GM04503 (cell line): ENCODE measurements at regions not wholly inside any gene's neighbourhood (a gene's known extent, or its start where the extent isn't known, plus 50 kb on each side); places are given as distances from the start of the nearest gene placed in this dataset.

Source experiments
- DNase-seq: peaks from one replicate; pipeline ENCODE4 v3.0.0-alpha.2; 2012; ENCODE audit warnings: low read depth

DNA sequence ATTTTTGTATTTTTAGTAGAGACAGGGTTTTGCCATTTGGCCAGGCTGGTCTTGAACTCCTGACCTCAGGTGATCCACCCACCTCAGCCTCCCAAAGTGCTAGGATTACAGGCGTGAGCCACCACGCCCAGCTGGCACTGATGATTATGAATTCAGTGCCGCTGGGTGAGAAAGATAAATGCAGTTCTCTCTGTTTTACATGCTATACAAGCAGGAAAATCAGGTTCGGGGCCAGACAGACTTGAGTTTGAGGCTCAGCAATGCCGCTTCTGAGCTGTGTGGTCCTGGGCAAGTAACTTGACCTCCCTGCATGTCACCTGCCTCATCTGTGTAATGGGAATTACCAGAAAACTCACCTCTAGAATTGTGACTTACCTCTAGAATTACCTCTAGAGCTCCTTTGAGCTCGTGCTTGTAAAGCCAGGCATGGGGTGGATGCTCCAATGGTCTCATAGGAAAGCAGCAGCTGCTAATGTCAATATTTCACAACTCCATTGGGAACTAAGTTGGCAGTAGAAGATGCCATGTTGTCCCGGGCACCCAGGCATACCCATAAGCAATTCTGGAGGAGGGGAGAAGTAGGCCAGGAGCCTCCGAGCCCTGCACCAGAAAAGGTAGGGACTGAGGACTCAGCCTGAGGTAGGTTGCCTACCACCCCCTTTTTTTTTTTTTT lies 119.8 kb upstream of the SLC25A33 start:
- DNase-seq = no peak

DNA sequence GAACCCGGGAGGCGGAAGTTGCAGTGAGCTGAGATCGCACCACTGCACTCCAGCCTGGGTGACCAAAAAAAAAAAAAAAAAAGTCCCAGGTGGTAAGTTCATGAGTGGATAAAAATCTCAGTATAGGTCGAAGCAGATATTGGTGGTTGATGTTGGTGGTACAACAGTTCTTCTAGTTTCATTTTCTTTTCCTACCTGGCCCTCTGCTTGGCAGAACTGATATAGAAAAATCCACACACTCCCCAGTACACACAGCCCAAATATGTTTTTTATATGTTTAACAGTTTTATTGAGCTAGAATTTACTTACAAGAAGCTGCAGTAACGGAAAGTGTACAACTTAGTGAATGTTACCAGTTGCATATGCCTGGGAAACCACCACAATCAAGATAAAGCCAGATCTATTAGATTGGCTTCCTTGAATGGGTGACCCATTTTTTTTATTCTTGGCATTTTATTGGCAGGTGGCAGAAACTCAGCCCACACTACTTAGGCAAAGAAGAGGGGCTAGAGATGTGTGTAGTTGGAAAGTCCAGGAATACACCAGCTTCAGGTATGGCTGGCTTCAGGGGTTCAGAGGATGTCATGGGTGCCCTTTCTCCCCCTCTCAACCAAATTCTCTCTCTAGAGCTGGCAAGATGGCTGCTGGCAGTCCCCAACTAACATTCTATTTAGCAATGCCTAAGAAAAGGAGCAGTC lies 118.3 kb upstream of the SLC25A33 start:
- DNase-seq = no peak

DNA sequence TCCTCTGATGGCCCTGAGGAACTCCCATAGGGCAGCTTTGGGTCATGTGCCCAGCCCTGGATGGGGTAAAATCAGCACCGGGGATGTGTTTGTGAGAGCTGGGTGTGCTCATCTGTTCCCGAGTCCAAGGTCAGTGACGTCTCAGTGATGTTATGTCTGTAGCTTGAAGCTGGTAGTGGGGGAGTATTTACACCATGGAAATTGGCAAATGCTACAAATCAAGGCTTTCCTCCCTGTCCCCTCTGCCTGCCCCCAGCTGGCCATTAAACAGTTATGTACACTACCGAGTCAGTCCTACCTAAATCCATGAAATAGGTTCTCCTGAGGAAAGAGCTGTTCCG lies 117.8 kb upstream of the SLC25A33 start:
- DNase-seq = no peak

- no peak for DNase-seq
These were observed 116.9 kb upstream of the SLC25A33 start for GRCh38 chr1:9422321-9422720.

DNA sequence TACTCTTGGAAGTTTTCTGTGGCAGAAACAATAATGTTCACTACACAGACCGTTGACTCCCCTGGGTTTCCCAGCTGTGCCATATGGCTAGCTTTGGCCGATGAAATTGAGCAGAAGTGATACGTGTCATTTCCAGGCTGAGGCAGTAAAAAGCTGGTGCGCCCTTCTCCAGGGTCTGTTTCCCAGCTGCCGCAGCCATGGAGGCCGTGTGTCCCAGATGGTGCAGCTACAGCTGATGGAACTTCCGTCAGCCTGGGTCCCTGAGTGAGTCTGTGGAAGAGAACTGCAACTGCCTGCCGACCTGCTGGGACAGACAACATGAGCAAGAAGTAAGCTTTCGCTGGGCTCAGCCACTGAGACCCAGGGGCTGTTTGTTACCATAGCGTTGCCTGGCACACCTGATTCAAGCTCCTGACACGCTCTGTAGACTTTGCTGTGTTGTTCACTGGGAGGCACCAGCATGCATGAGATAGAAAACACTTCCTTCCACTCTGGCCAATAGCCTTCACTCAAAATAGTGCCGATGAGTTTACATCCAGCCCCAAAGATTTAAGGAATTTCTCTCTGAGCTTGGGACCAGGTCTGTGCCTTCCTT lies 116.3 kb upstream of the SLC25A33 start:
- DNase-seq = no peak

DNA sequence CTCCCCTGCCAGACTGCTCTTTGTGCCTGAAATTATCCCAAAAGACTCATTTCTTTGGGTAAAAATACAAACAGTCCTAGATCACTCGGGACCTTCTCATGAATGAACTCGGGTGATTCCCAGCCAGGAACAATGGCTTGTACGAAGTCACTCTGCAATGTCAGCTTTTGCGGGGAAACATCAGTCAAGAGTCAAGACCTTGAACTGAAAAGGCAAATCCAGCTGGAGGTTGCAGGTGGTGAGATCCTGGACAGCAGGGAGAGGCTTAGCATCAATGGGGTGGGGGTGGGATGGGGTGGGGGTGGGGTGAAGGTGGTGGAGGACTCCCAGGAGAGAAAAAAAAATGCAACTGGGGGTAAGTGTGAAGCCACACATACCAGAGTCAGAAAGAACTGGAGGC lies 115.0 kb upstream of the SLC25A33 start:
- DNase-seq = no peak

DNA sequence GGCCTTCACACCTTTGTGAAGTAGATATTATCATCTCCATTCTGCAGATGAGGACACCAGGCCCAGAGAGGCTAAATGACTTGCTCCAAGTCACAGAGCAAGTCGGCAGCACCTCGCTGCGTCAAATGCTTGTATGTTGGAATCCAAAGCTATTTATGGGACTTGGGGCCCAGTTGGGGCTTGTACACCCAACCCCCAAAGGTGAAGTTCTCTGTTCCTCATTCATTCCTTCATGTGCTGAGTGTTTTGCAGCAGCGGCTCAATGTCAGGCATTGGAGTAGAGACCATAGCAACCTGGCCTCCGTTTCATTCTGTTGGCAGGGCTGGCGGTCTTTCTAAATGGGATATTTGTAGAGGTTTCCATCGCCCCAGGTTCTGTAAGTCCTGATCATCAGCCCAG lies 113.4 kb upstream of the SLC25A33 start:
- no peak for DNase-seq

DNA sequence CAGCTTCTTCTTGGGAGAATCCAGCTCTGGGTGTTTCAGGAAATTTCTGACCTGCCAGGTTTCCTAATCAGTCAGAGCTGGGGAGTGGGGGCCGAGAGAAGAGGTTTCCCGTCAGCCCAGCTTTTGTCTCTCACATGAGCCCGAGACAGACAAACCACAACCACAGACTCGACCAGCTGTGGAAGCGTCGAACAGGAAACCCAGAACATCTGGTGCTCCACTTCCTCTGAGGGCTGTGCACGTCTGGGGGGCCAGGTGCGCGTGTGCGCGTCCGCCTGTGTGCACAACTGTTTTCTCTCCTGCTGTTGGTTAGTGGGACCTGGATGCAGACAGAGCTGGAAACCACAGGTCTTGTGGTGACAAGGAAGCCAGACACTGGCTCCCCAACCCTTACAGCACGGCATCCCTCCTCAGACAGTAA lies 113.0 kb upstream of the SLC25A33 start:
- DNase-seq = no peak

DNA sequence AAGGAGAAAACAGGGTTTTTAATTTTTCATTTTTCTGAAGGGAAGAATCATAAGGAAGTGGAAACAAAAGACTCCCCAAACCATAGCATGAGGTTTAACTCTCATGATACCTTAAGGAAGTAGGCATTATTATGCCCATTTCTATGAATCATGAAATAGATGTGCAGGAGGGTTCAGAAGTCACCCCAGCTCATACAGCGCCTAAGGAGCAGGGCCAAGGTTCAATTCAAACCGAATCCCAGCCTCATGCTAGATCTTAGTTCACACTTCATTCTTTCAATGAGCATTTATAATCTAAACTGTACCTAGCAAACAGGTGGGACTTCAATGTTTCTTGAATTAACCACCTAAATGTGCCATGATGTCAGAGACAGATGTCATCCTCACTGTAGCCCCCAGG lies 111.9 kb upstream of the SLC25A33 start:
- DNase-seq = no peak

DNA sequence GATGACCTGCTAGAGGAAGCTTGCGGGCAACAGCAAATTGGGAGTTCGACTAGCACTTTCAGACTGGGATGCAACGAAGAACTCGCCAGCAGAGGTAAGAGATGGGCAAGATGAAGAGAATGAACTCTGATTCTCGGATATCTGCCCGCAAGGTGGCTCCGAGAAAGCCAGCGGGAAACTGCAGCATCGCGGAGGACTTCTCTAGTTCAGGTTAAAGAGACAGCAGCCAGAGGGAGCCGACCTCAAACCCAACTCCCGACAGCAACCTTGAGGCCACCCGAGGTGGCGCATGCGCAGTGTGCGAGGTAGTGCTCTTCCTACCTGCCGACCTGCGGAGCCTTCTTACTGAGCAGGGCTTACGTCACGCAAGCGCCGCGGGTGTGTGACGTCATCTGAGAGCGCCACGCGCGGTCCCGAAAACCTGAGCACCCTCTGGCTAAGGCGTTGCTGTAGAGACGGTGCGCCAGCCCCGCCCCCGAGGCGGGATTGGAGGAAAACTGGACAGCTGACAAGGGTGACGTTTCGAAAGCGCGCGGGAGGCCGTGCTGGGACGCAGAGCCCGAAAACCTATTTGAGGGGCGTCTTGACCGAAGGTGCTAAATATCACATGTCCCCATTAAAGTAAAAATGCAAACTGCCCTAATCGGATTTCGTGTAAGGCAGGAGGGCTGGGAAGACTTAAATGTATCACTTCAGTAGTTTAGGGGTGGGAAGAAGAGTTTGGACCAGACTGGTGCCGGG lies 110.5 kb upstream of the SLC25A33 start:
- peak; percentile 84 for DNase-seq

GRCh38 chr1:9429342-9429711 lies 109.9 kb upstream of the SLC25A33 start:
- no peak for DNase-seq

- DNase-seq = no peak
These were observed 104.8 kb upstream of the SLC25A33 start for GRCh38 chr1:9434247-9435152.

- no peak for DNase-seq
These were observed 104.1 kb upstream of the SLC25A33 start for GRCh38 chr1:9435153-9435636.

DNA sequence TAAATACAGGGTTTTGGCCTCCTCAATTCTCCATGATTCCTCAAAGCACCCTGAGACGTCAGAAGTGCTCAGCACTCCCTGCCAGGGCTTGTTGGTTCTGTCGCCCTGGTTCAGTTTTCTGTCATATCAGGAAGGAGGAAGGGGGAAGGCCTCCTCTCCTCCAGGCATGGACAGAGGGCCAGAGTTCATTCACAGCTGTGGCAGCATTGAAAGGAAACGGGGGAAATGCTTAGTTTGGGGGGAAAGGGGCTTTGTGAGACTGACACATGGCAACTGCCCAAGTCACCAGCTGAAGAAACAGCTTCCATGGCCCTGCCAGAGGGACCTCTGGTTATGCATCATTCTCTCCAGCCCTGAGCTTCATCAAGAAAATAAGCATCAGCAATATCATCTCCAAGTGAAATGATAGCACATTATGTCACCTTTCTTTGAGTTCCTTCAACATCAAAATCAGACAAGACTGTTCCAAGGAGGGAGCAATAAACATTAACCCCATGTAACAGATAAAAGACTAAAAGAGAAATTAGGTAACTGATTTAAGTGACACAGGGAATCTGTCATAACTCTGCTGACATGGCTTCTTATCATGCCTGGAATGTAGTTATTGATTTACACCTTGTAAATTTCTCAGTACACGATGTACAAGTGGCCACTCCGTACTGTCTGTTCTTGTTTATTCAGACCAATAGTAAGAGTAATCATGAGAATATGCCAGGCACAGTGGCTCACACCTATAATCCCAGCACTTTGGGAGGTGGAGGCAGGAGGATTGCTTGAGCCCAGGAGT lies 103.2 kb upstream of the SLC25A33 start:
- no peak for DNase-seq

DNA sequence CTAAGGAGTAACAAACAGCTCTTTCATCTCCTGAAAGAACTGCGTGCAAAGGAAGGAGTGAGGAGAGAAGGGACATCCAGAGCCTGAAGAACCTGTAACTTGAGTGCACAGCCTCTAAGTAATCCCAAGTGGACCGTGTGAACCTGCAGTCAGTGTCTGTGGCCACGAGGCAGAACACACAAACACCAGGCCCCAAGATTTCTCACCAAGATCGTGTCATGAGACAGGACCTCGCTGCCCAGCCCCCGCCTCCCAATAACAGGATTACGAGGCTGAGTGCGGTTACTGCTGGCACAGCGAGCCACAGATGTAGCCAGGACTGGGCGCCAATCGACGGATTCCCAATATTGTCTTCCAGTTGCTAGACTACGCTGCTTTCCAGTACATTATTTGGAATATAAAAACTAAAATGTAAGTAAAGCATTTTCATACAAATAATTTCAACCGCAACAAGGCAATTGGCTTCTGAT lies 101.3 kb upstream of the SLC25A33 start:
- DNase-seq = no peak

DNA sequence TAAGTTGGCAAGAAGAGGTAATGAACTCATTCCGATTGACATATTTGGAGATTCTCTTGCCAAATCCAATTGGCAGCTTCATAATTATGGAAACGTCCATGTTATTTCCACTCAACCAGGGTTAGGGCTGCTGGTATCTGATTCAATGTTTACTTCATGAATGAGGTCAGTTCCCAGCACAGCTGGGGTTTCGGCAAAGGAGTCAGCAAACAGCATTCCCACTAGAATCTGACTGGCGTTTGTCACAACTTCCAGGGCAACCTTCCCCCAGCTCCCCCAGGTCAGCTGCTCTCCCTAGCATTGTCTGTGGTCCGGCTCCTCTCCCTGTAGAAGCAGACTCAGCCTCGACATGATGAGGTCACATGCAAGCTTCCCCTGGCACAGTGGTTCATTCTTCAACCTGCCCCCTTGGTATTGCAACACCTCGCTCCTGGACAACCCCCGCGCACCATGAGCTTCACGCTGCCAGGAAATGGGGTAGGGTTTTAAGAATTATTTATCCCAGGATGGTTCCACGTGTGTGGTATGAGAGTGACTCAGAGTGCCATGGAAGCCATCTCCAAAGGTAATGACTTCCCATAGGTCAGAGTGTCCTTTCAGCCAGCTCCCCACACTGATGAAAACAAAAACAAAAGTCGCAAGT lies 100.7 kb upstream of the SLC25A33 start:
- no peak for DNase-seq

DNA sequence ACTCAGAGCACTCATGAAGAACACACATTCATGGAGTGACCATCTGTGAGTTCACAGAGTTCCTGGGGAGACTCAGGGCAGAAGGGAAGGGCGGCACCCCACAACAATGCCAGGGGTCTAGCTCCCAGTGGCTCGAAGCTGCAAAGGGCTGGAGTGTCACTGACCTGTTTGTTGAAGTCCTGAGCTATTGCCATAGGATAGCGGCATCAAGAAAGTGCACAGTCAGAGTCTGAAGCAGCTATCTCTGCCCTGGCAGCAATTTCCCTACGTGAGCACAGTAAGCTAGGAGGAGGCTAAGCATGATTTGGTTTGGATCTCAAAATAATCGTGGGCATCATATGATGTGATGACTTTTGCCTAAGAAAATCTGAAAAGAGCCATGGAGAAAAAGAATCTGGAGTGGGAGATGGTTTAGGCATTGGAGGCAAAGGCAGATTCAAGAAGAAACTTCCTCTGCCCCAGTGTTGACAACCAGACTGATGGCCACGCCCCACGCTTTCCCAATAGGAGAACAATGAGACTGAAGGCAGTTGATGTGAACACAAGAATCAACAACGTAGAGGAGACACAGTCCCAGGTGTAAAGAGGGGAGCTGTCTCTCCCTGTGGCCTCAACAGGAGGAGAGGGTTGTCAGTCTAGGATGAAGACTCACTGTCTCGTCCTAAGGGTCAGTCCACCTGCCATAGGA lies 100.0 kb upstream of the SLC25A33 start:
- no peak for DNase-seq

- no peak for DNase-seq
These were observed 99.0 kb upstream of the SLC25A33 start for GRCh38 chr1:9440261-9440660.

- DNase-seq = no peak
These were observed 98.5 kb upstream of the SLC25A33 start for GRCh38 chr1:9440763-9441194.
